ENCODE measurements at regions not wholly inside any gene's neighbourhood (a gene's known extent, or its start where the extent isn't known, plus 50 kb on each side); places are given as distances from the start of the nearest gene placed in this dataset.

- DNase-seq, result no peak
These were observed 112.1 kb downstream of the DAD1 start for GRCh38 chr14:22476887-22477286.

- no peak for DNase-seq
These were observed 112.8 kb downstream of the DAD1 start for GRCh38 chr14:22476005-22476751.

GRCh38 chr14:22475381-22475780, 113.6 kb downstream of the DAD1 start:
- no peak for DNase-seq

- no peak for DNase-seq
These were observed 114.2 kb downstream of the DAD1 start for GRCh38 chr14:22474730-22475351.

GRCh38 chr14:22472935-22473854, 115.8 kb downstream of the DAD1 start:
- no peak for DNase-seq

GRCh38 chr14:22472466-22472865, 116.6 kb downstream of the DAD1 start:
- DNase-seq, result no peak

- DNase-seq, result no peak
These were observed 117.4 kb downstream of the DAD1 start for GRCh38 chr14:22471545-22472121.

- DNase-seq, result no peak
These were observed 119.3 kb downstream of the DAD1 start for GRCh38 chr14:22469538-22470303.

- DNase-seq, result no peak
These were observed 120.2 kb downstream of the DAD1 start for GRCh38 chr14:22468830-22469229.

- DNase-seq, result no peak
These were observed 122.5 kb downstream of the DAD1 start for GRCh38 chr14:22466491-22466890.

- no peak for DNase-seq
These were observed 123.7 kb downstream of the DAD1 start for GRCh38 chr14:22465201-22465840.

GRCh38 chr14:22464422-22465142, 124.4 kb downstream of the DAD1 start:
- no peak for DNase-seq

GRCh38 chr14:22463763-22464173, 125.3 kb downstream of the DAD1 start:
- no peak for DNase-seq

GRCh38 chr14:22462923-22463322, 126.1 kb downstream of the DAD1 start:
- DNase-seq, result no peak

- DNase-seq, result no peak
These were observed 128.4 kb downstream of the DAD1 start for GRCh38 chr14:22460461-22461195.

- no peak for DNase-seq
These were observed 130.3 kb downstream of the DAD1 start for GRCh38 chr14:22458737-22459136.

- DNase-seq, result no peak
These were observed 131.9 kb downstream of the DAD1 start for GRCh38 chr14:22456998-22457594.

- no peak for DNase-seq
These were observed 132.6 kb downstream of the DAD1 start for GRCh38 chr14:22456421-22456820.

GRCh38 chr14:22452330-22452729, 136.7 kb downstream of the DAD1 start:
- DNase-seq, result no peak

- DNase-seq, result no peak
These were observed 138.8 kb downstream of the DAD1 start for GRCh38 chr14:22450266-22450665.

Measured in right forelimb (tissue), 1 donor.